BE2C (cell line): ENCODE measurements at regions not wholly inside any gene's neighbourhood (a gene's known extent, or its start where the extent isn't known, plus 50 kb on each side); places are given as distances from the start of the nearest gene placed in this dataset.
"Not testable (repeated sequence)": the region's sequence is repeated elsewhere in the genome, so short reads cannot be mapped to it uniquely, and the experiment has no call there.

Source experiments
- DNase-seq: peaks from one replicate; pipeline ENCODE4 v3.0.0-alpha.2; 2020
- H3K27me3 ChIP-seq: fragments of 250-450 bp; sonication (Bioruptor Pico); 2 replicates; pipeline ENCODE4 v1.5.1; 2020; ENCODE audit warnings: mild to moderate bottlenecking
- H3K36me3 ChIP-seq: fragments of 250-450 bp; sonication (Bioruptor Pico); 2 replicates; pipeline ENCODE4 v1.5.1; 2020; ENCODE audit warnings: mild to moderate bottlenecking
- H3K4me1 ChIP-seq: fragments of 250-450 bp; sonication (Bioruptor Pico); 2 replicates; pipeline ENCODE4 v1.5.1; 2020
- H3K4me3 ChIP-seq: 2 replicates; pipeline ENCODE4 v1.5.1; 2011; ENCODE audit warnings: low read depth, low read length
- H3K9me3 ChIP-seq: fragments of 250-450 bp; sonication (Bioruptor Pico); 2 replicates; pipeline ENCODE4 v1.5.1; 2020
- TF ChIP-seq, protein P1 (sequence below): IDR thresholded peaks from 2 replicates; pipeline ENCODE4 v1.5.1; 2012; ENCODE audit warnings: mild to moderate bottlenecking, low read depth, low read length

GRCh38 chr10:16234916-16235315, 201.9 kb upstream of the PTER start:
- no peaks in the 10 kb centered on the region for H3K4me1 ChIP-seq
- H3K9me3 ChIP-seq: no peaks in the 10 kb centered on the region
- no peaks in the 10 kb centered on the region for H3K36me3 ChIP-seq
- DNase-seq: no peak
- TF ChIP-seq, protein P1, sequence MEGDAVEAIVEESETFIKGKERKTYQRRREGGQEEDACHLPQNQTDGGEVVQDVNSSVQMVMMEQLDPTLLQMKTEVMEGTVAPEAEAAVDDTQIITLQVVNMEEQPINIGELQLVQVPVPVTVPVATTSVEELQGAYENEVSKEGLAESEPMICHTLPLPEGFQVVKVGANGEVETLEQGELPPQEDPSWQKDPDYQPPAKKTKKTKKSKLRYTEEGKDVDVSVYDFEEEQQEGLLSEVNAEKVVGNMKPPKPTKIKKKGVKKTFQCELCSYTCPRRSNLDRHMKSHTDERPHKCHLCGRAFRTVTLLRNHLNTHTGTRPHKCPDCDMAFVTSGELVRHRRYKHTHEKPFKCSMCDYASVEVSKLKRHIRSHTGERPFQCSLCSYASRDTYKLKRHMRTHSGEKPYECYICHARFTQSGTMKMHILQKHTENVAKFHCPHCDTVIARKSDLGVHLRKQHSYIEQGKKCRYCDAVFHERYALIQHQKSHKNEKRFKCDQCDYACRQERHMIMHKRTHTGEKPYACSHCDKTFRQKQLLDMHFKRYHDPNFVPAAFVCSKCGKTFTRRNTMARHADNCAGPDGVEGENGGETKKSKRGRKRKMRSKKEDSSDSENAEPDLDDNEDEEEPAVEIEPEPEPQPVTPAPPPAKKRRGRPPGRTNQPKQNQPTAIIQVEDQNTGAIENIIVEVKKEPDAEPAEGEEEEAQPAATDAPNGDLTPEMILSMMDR: no peak
- H3K27me3 ChIP-seq: no peaks in the 10 kb centered on the region
- no peak overlapping the region for H3K4me3 ChIP-seq

DNA sequence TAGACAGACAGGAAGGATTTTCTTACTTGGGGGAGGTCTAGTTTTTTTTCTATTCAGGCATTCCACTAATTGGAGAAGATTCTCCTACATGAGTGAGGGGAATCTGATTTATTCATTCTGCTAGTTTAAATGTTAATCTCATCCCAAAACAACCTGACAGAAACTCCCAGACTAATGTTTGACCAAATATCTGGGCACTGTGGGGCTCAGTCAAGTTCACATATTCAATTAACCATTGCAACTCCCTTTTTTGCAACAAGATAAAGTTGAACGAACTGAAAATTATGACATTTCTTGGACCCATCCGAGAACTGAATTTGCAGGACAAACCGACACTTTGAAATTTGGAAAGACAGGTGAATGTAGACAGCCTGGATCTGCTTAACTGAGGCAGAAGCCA, 194.4 kb upstream of the PTER start:
- H3K27me3 ChIP-seq: no peaks in the 10 kb centered on the region
- no peaks in the 10 kb centered on the region for H3K36me3 ChIP-seq
- TF ChIP-seq, protein P1: no peak
- no peaks in the 10 kb centered on the region for H3K9me3 ChIP-seq
- no peak for DNase-seq
- no peak overlapping the region for H3K4me3 ChIP-seq
- no peaks in the 10 kb centered on the region for H3K4me1 ChIP-seq

GRCh38 chr10:16242859-16243613, 193.8 kb upstream of the PTER start:
- no peaks in the 10 kb centered on the region for H3K36me3 ChIP-seq
- DNase-seq: no peak
- H3K4me3 ChIP-seq: no peak overlapping the region
- H3K4me1 ChIP-seq: no peaks in the 10 kb centered on the region
- no peaks in the 10 kb centered on the region for H3K27me3 ChIP-seq
- no peaks in the 10 kb centered on the region for H3K9me3 ChIP-seq
- TF ChIP-seq, protein P1: no peak

GRCh38 chr10:16250136-16250535, 186.7 kb upstream of the PTER start:
- H3K36me3 ChIP-seq, DNase-seq, H3K9me3 ChIP-seq, H3K4me3 ChIP-seq, H3K4me1 ChIP-seq, H3K27me3 ChIP-seq: not testable (repeated sequence)

- no peak for DNase-seq
Observed at GRCh38 chr10:16256336-16256735, 180.5 kb upstream of the PTER start.

GRCh38 chr10:16258291-16259040, 178.3 kb upstream of the PTER start:
- H3K36me3 ChIP-seq: no peaks in the 10 kb centered on the region
- H3K9me3 ChIP-seq: no peaks in the 10 kb centered on the region
- TF ChIP-seq, protein P1: no peak
- H3K4me3 ChIP-seq: no peak overlapping the region
- no peaks in the 10 kb centered on the region for H3K4me1 ChIP-seq
- no peaks in the 10 kb centered on the region for H3K27me3 ChIP-seq
- no peak for DNase-seq

More at GRCh38 chr10:16256336-16256735, 180.5 kb upstream of the PTER start:
- Histone ChIP-seq H3K9me3 (no peaks in the 10 kb centered on the region), H3K36me3 (no peaks in the 10 kb centered on the region), H3K4me1 (no peaks in the 10 kb centered on the region), H3K4me3 (no peak overlapping the region), H3K27me3 (no peaks in the 10 kb centered on the region)
- TF ChIP-seq, protein P1: no peak
